HUES48 (cell line): ENCODE measurements at regions not wholly inside any gene's neighbourhood (a gene's known extent, or its start where the extent isn't known, plus 50 kb on each side); places are given as distances from the start of the nearest gene placed in this dataset.

ENCODE experiments used
- H3K27ac ChIP-seq: one replicate; pipeline ENCODE4 v1.7.0; 2013; ENCODE audit warnings: low read depth, low read length, inconsistent platforms
- H3K27me3 ChIP-seq: 2 replicates; pipeline ENCODE4 v1.6.1; 2013; ENCODE audit warnings: mild to moderate bottlenecking, low read length; ENCODE audit not compliant: control insufficient read depth, insufficient read depth
- H3K36me3 ChIP-seq: 2 replicates; pipeline ENCODE4 v1.6.1; 2013; ENCODE audit warnings: low read length; ENCODE audit not compliant: control insufficient read depth, insufficient read depth
- H3K4me1 ChIP-seq: 2 replicates; pipeline ENCODE4 v1.6.1; 2013; ENCODE audit warnings: mild to moderate bottlenecking, low read length; ENCODE audit not compliant: control insufficient read depth, insufficient read depth
- H3K4me3 ChIP-seq: 2 replicates; pipeline ENCODE4 v1.5.1; 2013; ENCODE audit warnings: mild to moderate bottlenecking, low read depth, low read length
- H3K9ac ChIP-seq: 2 replicates; pipeline ENCODE4 v1.6.1; 2013; ENCODE audit warnings: mild to moderate bottlenecking, low read depth, low read length, moderate library complexity
- H3K9me3 ChIP-seq: 2 replicates; pipeline ENCODE4 v1.6.1; 2013; ENCODE audit warnings: low read length; ENCODE audit not compliant: control insufficient read depth, insufficient read depth

DNA sequence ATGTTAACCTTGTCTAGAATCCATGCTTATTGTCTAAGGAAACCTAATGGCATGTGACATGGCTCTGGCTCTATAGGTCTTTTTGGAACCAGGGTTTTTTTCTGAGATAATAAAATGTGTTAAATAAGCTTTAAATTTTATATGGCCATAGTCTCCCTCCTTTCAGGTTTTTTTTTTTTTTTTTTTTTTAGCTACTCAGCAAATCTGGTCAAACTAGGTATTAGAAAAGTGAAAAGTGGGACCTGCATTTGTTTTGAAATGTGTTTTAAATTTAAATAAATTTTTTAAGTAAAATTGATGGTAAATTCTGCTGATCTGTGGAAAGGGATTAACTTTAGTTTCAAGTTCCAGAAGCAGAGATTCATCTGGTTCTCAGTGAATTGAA is 52.1 kb upstream of the NANOGP8 start:
- peaks cover 4% of the 10 kb centered on the region; the same call in 1 of the 2 replicates for H3K4me1 ChIP-seq
- H3K9ac ChIP-seq = no peak overlapping the region
- no peaks in the 10 kb centered on the region for H3K36me3 ChIP-seq
- no peaks in the 10 kb centered on the region for H3K9me3 ChIP-seq
- H3K4me3 ChIP-seq = no peak overlapping the region
- no peaks in the 10 kb centered on the region for H3K27me3 ChIP-seq
- no peak overlapping the region for H3K27ac ChIP-seq

DNA sequence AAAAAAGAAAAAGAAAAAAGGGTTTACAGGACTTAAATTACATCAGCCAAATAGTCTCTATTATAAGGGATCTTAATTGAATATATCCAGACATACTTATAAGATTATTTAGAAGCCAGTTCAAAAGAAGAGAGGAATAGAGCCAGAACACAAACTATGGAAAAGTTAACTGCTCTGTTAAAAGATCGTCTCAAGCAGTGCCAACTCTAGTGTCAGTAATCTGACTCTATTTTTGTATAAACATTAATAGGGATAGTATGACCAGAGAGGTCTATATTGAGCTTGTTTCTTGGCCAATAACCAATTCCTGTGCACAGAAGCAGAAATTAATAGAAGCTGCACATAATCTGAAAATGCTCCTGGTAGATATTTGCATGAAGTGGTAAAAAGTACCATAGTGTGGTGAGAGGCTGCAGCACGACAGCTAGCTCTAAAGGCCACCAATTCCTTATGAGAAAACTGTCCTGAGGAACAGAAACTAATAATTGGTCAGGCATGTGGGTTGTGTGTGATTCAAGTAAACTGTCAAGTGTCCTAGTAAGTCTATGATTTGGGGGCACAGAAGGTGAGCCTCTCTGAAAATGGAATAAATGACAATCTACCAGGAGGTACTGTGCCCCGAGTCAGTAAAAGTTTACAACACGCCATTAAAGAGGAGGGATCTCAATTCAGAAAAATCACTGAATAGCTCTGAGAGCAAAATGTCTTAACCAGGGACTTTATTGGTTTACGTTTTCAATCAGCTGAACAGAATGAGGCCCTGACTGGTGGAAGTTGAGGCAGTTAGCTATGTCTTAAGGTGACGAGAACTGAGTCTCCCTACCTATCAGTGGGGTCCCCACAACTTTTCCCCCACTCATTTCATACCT is 51.5 kb upstream of the NANOGP8 start:
- Histone ChIP-seq H3K9me3 (no peaks in the 10 kb centered on the region), H3K27me3 (no peaks in the 10 kb centered on the region), H3K36me3 (no peaks in the 10 kb centered on the region), H3K4me1 (peaks cover 4% of the 10 kb centered on the region; the same call in 1 of the 2 replicates), H3K9ac (no peak overlapping the region), H3K27ac (no peak overlapping the region), H3K4me3 (no peak overlapping the region)
